Keratinocyte (primary cell): ENCODE measurements at regions not wholly inside any gene's neighbourhood (a gene's known extent, or its start where the extent isn't known, plus 50 kb on each side); places are given as distances from the start of the nearest gene placed in this dataset.

ENCODE experiments used
- DNase-seq: peaks from one replicate; pipeline ENCODE4 v3.0.0-alpha.2; 2011; ENCODE audit warnings: low read depth, missing footprints, low spot score
- FAIRE-seq: peaks from 2 replicates; lab custom pipeline; 2011; peaks lifted over from hg19 to GRCh38; lab: Jason Lieb, UNC
- H2AFZ ChIP-seq: 2 replicates; pipeline ENCODE4 v1.6.0; 2012; ENCODE audit warnings: low read length, control low read depth, inconsistent platforms; ENCODE audit not compliant: control insufficient read depth
- H3K27ac ChIP-seq: 2 replicates; pipeline ENCODE4 v1.5.1; 2011; ENCODE audit warnings: low read length; ENCODE audit not compliant: control insufficient read depth, insufficient read depth
- H3K27me3 ChIP-seq: 3 replicates; pipeline ENCODE4 v1.6.0; 2011; ENCODE audit warnings: low read length; ENCODE audit not compliant: control insufficient read depth, insufficient read depth; ENCODE audit errors: extremely low read depth
- H3K36me3 ChIP-seq, 2 experiments: 2 replicates in 1 of 2; 3 replicates in 1 of 2; pipeline ENCODE4 v1.5.1; 2011; ENCODE audit warnings: low read length in 2 of 2, mild to moderate bottlenecking in 1 of 2; ENCODE audit not compliant: control insufficient read depth in 2 of 2, insufficient read depth in 2 of 2; ENCODE audit errors: extremely low read depth in 1 of 2
- H3K4me1 ChIP-seq: 3 replicates; pipeline ENCODE4 v1.5.1; 2011; ENCODE audit warnings: low read length; ENCODE audit not compliant: control insufficient read depth, insufficient read depth; ENCODE audit errors: extremely low read depth
- H3K4me2 ChIP-seq: 3 replicates; pipeline ENCODE4 v1.6.0; 2011; ENCODE audit warnings: low read depth, low read length; ENCODE audit not compliant: control insufficient read depth, insufficient read depth; ENCODE audit errors: extremely low read depth
- H3K4me3 ChIP-seq, 3 experiments: fragments of 200-600 bp in 1 of 3; sonication (generic) in 1 of 3; 2 replicates in 2 of 3; 3 replicates in 1 of 3; pipeline ENCODE4 v1.5.1; 2011 to 2016; ENCODE audit warnings: low read length in 3 of 3, mild to moderate bottlenecking in 3 of 3, control low read depth in 2 of 3, inconsistent platforms in 1 of 3, low read depth in 1 of 3, mixed read lengths in 1 of 3, mixed run types in 1 of 3, moderate library complexity in 1 of 3; ENCODE audit not compliant: control insufficient read depth in 2 of 3, insufficient read depth in 2 of 3; ENCODE audit errors: extremely low read depth in 1 of 3
- H3K79me2 ChIP-seq: 2 replicates; pipeline ENCODE4 v1.6.0; 2012; ENCODE audit warnings: low read length; ENCODE audit not compliant: control insufficient read depth, insufficient read depth
- H3K9ac ChIP-seq: 3 replicates; pipeline ENCODE4 v1.6.0; 2011; ENCODE audit warnings: low read length; ENCODE audit not compliant: control insufficient read depth, insufficient read depth; ENCODE audit errors: extremely low read depth
- H3K9me1 ChIP-seq: 3 replicates; pipeline ENCODE4 v1.6.0; 2011; ENCODE audit warnings: low read length; ENCODE audit not compliant: control insufficient read depth, insufficient read depth; ENCODE audit errors: extremely low read depth
- H3K9me3 ChIP-seq: 2 replicates; pipeline ENCODE4 v1.5.1; 2012; ENCODE audit warnings: low read depth, low read length; ENCODE audit not compliant: control insufficient read depth
- H4K20me1 ChIP-seq: 3 replicates; pipeline ENCODE4 v1.6.0; 2011; ENCODE audit warnings: low read length; ENCODE audit not compliant: control insufficient read depth, insufficient read depth; ENCODE audit errors: extremely low read depth
- CTCF ChIP-seq, 3 experiments: IDR thresholded peaks in 1 of 3; conservative IDR thresholded peaks in 1 of 3; optimal IDR thresholded peaks in 1 of 3; 2 replicates in 2 of 3; 3 replicates in 1 of 3; pipeline versions ENCODE3 to v1.5.1; 2011; ENCODE audit warnings: low read length in 3 of 3, mild to moderate bottlenecking in 3 of 3, moderate library complexity in 2 of 3, control low read depth in 1 of 3, inconsistent platforms in 1 of 3; ENCODE audit not compliant: insufficient read depth in 2 of 3; ENCODE audit errors: extremely low read depth in 1 of 3
- EZH2 ChIP-seq: IDR thresholded peaks from one replicate; pipeline ENCODE4 v1.6.1; 2012; ENCODE audit warnings: inconsistent platforms, mild to moderate bottlenecking, low read length, moderate library complexity
- dilution Hi-C: fragments of 300-500 bp; cut with MboI; formaldehyde crosslinking; loops from one replicate; pipeline ENCODE4 v1.7.0; 2020; ENCODE audit warnings: low sequenced_read_pairs; ENCODE audit not compliant: extremely low pct_ligation_motif_present

DNA sequence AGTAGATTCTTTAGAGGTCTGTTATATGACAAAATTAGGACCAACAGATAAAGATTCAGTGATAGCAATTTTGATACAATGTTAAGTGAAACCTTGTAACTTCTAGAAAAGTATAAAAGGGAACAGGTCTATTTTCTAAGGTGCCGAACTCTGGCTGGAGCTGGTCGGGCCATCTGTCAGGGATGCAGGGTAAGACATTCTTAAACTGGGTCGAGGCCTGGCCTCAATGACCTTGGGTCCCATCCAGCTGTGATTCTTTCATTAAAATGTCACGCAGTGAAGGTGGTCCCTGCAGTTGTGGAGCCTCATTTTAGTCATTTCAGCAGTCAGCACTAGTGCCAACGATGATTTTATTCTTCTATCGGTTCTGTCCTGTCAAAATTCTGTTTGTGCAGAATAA, 271.9 kb upstream of the SPRY2 start:
- Histone ChIP-seq H3K36me3 (no peaks in the 10 kb centered on the region), H3K27me3 (no peaks in the 10 kb centered on the region), H3K4me1 (no peaks in the 10 kb centered on the region), H3K9me1 (no peaks in the 10 kb centered on the region), H3K9me3 (no peaks in the 10 kb centered on the region), H2AFZ (no peak overlapping the region), H3K4me2 (no peak overlapping the region), H3K4me3 (no peak overlapping the region), H4K20me1 (no peaks in the 10 kb centered on the region), H3K27ac (no peak overlapping the region), H3K9ac (no peak overlapping the region), H3K79me2 (no peaks in the 10 kb centered on the region)
- TF ChIP-seq CTCF (optimal IDR thresholded peaks at IDR 0.05 in 1 of 3, IDR thresholded peaks at IDR 0.05 in 1 of 3, conservative IDR thresholded peaks at IDR 0.05 in 1 of 3; ENCODE audit: extremely low read depth in 1 of 3, insufficient read depth in 2 of 3, low read length in 3 of 3) (no peak), EZH2 (no peak)
- no peak for DNase-seq
- dilution Hi-C loops, result no loop called here
- no peak for FAIRE-seq

- FAIRE-seq, result no peak
Observed at GRCh38 chr13:80611310-80611709, 270.4 kb upstream of the SPRY2 start.

More at GRCh38 chr13:80611310-80611709, 270.4 kb upstream of the SPRY2 start:
- TF ChIP-seq EZH2 (no peak), CTCF (optimal IDR thresholded peaks at IDR 0.05 in 1 of 3, IDR thresholded peaks at IDR 0.05 in 1 of 3, conservative IDR thresholded peaks at IDR 0.05 in 1 of 3; ENCODE audit: extremely low read depth in 1 of 3, insufficient read depth in 2 of 3, low read length in 3 of 3) (no peak)
- H2AFZ ChIP-seq, result no peak overlapping the region
- H3K9me1 ChIP-seq, result no peaks in the 10 kb centered on the region
- no peak overlapping the region for H3K27ac ChIP-seq
- no peak overlapping the region for H3K4me3 ChIP-seq
- H3K36me3 ChIP-seq, result no peaks in the 10 kb centered on the region
- DNase-seq, result no peak
- no peaks in the 10 kb centered on the region for H3K79me2 ChIP-seq
- H3K4me2 ChIP-seq, result no peak overlapping the region
- no peaks in the 10 kb centered on the region for H3K9me3 ChIP-seq
- H3K9ac ChIP-seq, result no peak overlapping the region
- no peaks in the 10 kb centered on the region for H4K20me1 ChIP-seq
- dilution Hi-C loops, result no loop called here
- no peaks in the 10 kb centered on the region for H3K27me3 ChIP-seq
- no peaks in the 10 kb centered on the region for H3K4me1 ChIP-seq
